GM23338 (cell line): ENCODE measurements at regions not wholly inside any gene's neighbourhood (a gene's known extent, or its start where the extent isn't known, plus 50 kb on each side); places are given as distances from the start of the nearest gene placed in this dataset.

Source experiments
- ATAC-seq: fragments of 200-7000 bp; cut with Tn5 transposase; 3 replicates; pipeline ENCODE4 v1.9.1; 2020
- DNase-seq: peaks from one replicate; pipeline ENCODE4 v3.0.0-alpha.2; 2015; ENCODE audit warnings: low spot score
- H2AFZ ChIP-seq: fragments of 200-600 bp; sonication (generic); 2 replicates; pipeline ENCODE4 v1.8.0; 2016; ENCODE audit warnings: antibody characterized with exemption, mild to moderate bottlenecking, moderate library complexity
- H3F3A ChIP-seq: fragments of 200-600 bp; sonication (generic); replicated peaks from 2 replicates; pipeline ENCODE4 v1.8.0; 2017; ENCODE audit warnings: antibody characterized with exemption, mixed run types, low read depth
- H3K27ac ChIP-seq: fragments of 200-600 bp; sonication (generic); 2 replicates; pipeline ENCODE4 v1.6.1; 2016; ENCODE audit warnings: low read depth
- H3K27me3 ChIP-seq: fragments of 200-600 bp; sonication (generic); 2 replicates; pipeline ENCODE4 v1.8.0; 2016; ENCODE audit warnings: mild to moderate bottlenecking, mixed run types, moderate library complexity; ENCODE audit not compliant: insufficient read depth
- H3K36me3 ChIP-seq: fragments of 200-600 bp; sonication (generic); 2 replicates; pipeline ENCODE4 v1.8.0; 2016; ENCODE audit warnings: mild to moderate bottlenecking; ENCODE audit not compliant: insufficient read depth
- H3K4me1 ChIP-seq: fragments of 200-600 bp; sonication (generic); 2 replicates; pipeline ENCODE4 v1.8.0; 2016; ENCODE audit warnings: mild to moderate bottlenecking, moderate library complexity; ENCODE audit not compliant: insufficient read depth
- H3K4me2 ChIP-seq: fragments of 200-600 bp; sonication (generic); 2 replicates; pipeline ENCODE4 v1.7.1; 2017; ENCODE audit warnings: mixed run types
- H3K4me3 ChIP-seq: fragments of 200-600 bp; sonication (generic); 2 replicates; pipeline ENCODE4 v1.6.1; 2016; ENCODE audit warnings: mixed run types
- H3K79me2 ChIP-seq: fragments of 200-600 bp; sonication (generic); replicated peaks from 2 replicates; pipeline ENCODE4 v1.8.0; 2017; ENCODE audit warnings: mild to moderate bottlenecking; ENCODE audit not compliant: insufficient read depth
- H3K9me2 ChIP-seq: fragments of 200-600 bp; sonication (generic); 2 replicates; pipeline ENCODE4 v1.8.0; 2017; ENCODE audit not compliant: insufficient read depth
- H4K20me1 ChIP-seq: fragments of 200-600 bp; sonication (generic); replicated peaks from 2 replicates; pipeline ENCODE4 v1.8.0; 2017; ENCODE audit warnings: mild to moderate bottlenecking; ENCODE audit not compliant: insufficient read depth
- H3K27ac Mint-ChIP-seq: 2 replicates; pipeline ENCODE4 v1.8.0; 2020; ENCODE audit warnings: inconsistent platforms, mild to moderate bottlenecking, moderate library complexity, mixed read lengths
- H3K27me3 Mint-ChIP-seq: 3 replicates; pipeline ENCODE4 v1.8.0; 2022; ENCODE audit warnings: low read depth, mild to moderate bottlenecking, moderate library complexity, mixed read lengths, inconsistent platforms; ENCODE audit not compliant: insufficient read depth, poor library complexity
- H3K36me3 Mint-ChIP-seq: 3 replicates; pipeline ENCODE4 v1.8.0; 2021; ENCODE audit warnings: low read depth, mild to moderate bottlenecking, inconsistent platforms, moderate library complexity, mixed read lengths
- H3K4me1 Mint-ChIP-seq: 3 replicates; pipeline ENCODE4 v1.8.0; 2020; ENCODE audit warnings: mild to moderate bottlenecking, inconsistent platforms, mixed read lengths
- H3K4me3 Mint-ChIP-seq: 3 replicates; pipeline ENCODE4 v1.8.0; 2021; ENCODE audit warnings: moderate library complexity, mild to moderate bottlenecking, inconsistent platforms, mixed read lengths
- H3K9me3 Mint-ChIP-seq: 3 replicates; pipeline ENCODE4 v1.8.0; 2020; ENCODE audit warnings: moderate library complexity, mild to moderate bottlenecking, inconsistent platforms, mixed read lengths
- CREB1 ChIP-seq: fragments of 250-450 bp; sonication (Bioruptor Pico); IDR thresholded peaks from 2 replicates; pipeline ENCODE4 v1.5.0; 2020; ENCODE audit warnings: low read depth, mild to moderate bottlenecking, moderate library complexity
- ETS1 ChIP-seq: IDR thresholded peaks from 2 replicates; pipeline ENCODE4 v1.6.1; 2016; ENCODE audit warnings: antibody characterized with exemption
- EZH2 ChIP-seq: fragments of 200-600 bp; sonication (generic); IDR thresholded peaks from one replicate; pipeline ENCODE4 v1.8.0; 2017; ENCODE audit warnings: antibody characterized with exemption, mild to moderate bottlenecking, low read depth; ENCODE audit not compliant: unreplicated experiment
- EZH2phosphoT487 ChIP-seq: fragments of 200-600 bp; sonication (generic); IDR thresholded peaks from one replicate; pipeline ENCODE4 v1.8.1; 2018; ENCODE audit warnings: antibody characterized with exemption; ENCODE audit not compliant: unreplicated experiment
- JUNB ChIP-seq: IDR thresholded peaks from one replicate; pipeline ENCODE4 v1.6.1; 2016; ENCODE audit warnings: antibody characterized with exemption; ENCODE audit not compliant: unreplicated experiment
- NANOG ChIP-seq: IDR thresholded peaks from 2 replicates; pipeline ENCODE4 v1.6.1; 2016; ENCODE audit warnings: antibody characterized with exemption, borderline replicate concordance
- POLR2AphosphoS5 ChIP-seq: IDR thresholded peaks from 2 replicates; pipeline ENCODE4 v1.6.1; 2016; ENCODE audit warnings: antibody characterized with exemption, low read depth
- REST ChIP-seq: IDR thresholded peaks from one replicate; pipeline ENCODE4 v1.6.1; 2018; ENCODE audit warnings: antibody characterized with exemption; ENCODE audit not compliant: unreplicated experiment
- ZNF331 ChIP-seq: fragments of 250-450 bp; sonication (Bioruptor Pico); IDR thresholded peaks from 2 replicates; pipeline ENCODE4 v1.5.0; 2020; ENCODE audit warnings: low read depth, mild to moderate bottlenecking, moderate library complexity
- ZNF462 ChIP-seq: fragments of 250-450 bp; sonication (Bioruptor Pico); IDR thresholded peaks from 2 replicates; pipeline ENCODE4 v1.5.0; 2020; ENCODE audit warnings: mild to moderate bottlenecking, moderate library complexity

GRCh38 chr2:143975216-143975615, 544.7 kb downstream of the ZEB2 start (continued):
- TF ChIP-seq REST (no peak), CREB1 (CRISPR knock-in tag) (no peak), POLR2AphosphoS5 (no peak), ZNF462 (CRISPR knock-in tag) (no peak), JUNB (no peak)

- H3K36me3 ChIP-seq = no peaks in the 10 kb centered on the region
- H3K4me3 ChIP-seq = no peak overlapping the region
- DNase-seq (no peak), ATAC-seq (no peak)
- Mint-ChIP-seq H3K9me3 (no peaks in the 10 kb centered on the region; the same call in 2 of the 3 replicates), H3K27me3 (no peaks in the 10 kb centered on the region), H3K4me1 (peaks cover 8% of the 10 kb centered on the region; the same call in 2 of the 3 replicates), H3K36me3 (no peaks in the 10 kb centered on the region), H3K4me3 (no peak overlapping the region), H3K27ac (no peak overlapping the region)
- H3K4me2 ChIP-seq = no peak overlapping the region
- H3K9me2 ChIP-seq = no peaks in the 10 kb centered on the region
- H3K79me2 ChIP-seq = no peaks in the 10 kb centered on the region
- H4K20me1 ChIP-seq = no peaks in the 10 kb centered on the region
- H3K4me1 ChIP-seq = peaks cover 8% of the 10 kb centered on the region
- H3K27me3 ChIP-seq = no peaks in the 10 kb centered on the region
- no peak overlapping the region for H3K27ac ChIP-seq
- H3F3A ChIP-seq = no peaks in the 10 kb centered on the region
- no peak overlapping the region for H2AFZ ChIP-seq
- TF ChIP-seq EZH2phosphoT487 (no peak), ZNF331 (no peak), REST (no peak), CREB1 (CRISPR knock-in tag) (no peak), EZH2 (no peak), NANOG (no peak), JUNB (no peak), ETS1 (no peak)
These were observed 545.7 kb downstream of the ZEB2 start for GRCh38 chr2:143974262-143974661.
